Activated T-cell treated with anti-CD3 and anti-CD28 coated beads, Interleukin-2, amount 50 U/mL, for 72 hours (primary cell): ENCODE measurements at regions not wholly inside any gene's neighbourhood (a gene's known extent, or its start where the extent isn't known, plus 50 kb on each side); places are given as distances from the start of the nearest gene placed in this dataset.
"Not testable (repeated sequence)": the region's sequence is repeated elsewhere in the genome, so short reads cannot be mapped to it uniquely, and the experiment has no call there.

Experiments
- ATAC-seq, 2 donors: fragments of 150-1000 bp; cut with Tn5 transposase; replicated peaks in 1 of 2; 2 replicates each; pipeline ENCODE4 v1.10.0; 2021; ENCODE audit warnings: moderate library complexity in 2 of 2, mild to moderate bottlenecking in 1 of 2
- DNase-seq, 2 donors: peaks; one replicate each; pipeline ENCODE4 v3.0.0; 2021 to 2022; ENCODE audit warnings: mixed read lengths in 1 of 2
- H3K27ac Mint-ChIP-seq: one replicate; pipeline ENCODE4 v1.8.0; 2022; ENCODE audit warnings: mild to moderate bottlenecking, moderate library complexity, mixed read lengths
- H3K27me3 Mint-ChIP-seq: one replicate; pipeline ENCODE4 v1.8.0; 2022; ENCODE audit warnings: low read depth, mixed read lengths
- H3K36me3 Mint-ChIP-seq, 2 donors: one replicate each; pipeline ENCODE4 v1.8.0; 2022; ENCODE audit warnings: mixed read lengths in 2 of 2, mild to moderate bottlenecking in 1 of 2; ENCODE audit not compliant: insufficient read depth in 2 of 2
- H3K4me1 Mint-ChIP-seq: one replicate; pipeline ENCODE4 v1.8.0; 2022; ENCODE audit warnings: low read depth, mixed read lengths
- H3K4me3 Mint-ChIP-seq, 2 donors: one replicate each; pipeline ENCODE4 v1.8.0; 2022; ENCODE audit warnings: mild to moderate bottlenecking in 2 of 2, mixed read lengths in 2 of 2, moderate library complexity in 2 of 2
- H3K9me3 Mint-ChIP-seq, 2 donors: one replicate each; pipeline ENCODE4 v1.8.0; 2022; ENCODE audit warnings: mixed read lengths in 2 of 2

GRCh38 chr4:57766341-57766740 lies 656.2 kb upstream of the IGFBP7 start:
- ATAC-seq (no peak), DNase-seq (no peak)
- Mint-ChIP-seq H3K36me3 (no peaks in the 10 kb centered on the region), H3K4me1 (no peaks in the 10 kb centered on the region), H3K9me3 (peaks cover 5 to 15% of the 10 kb centered on the region in 2 donors), H3K4me3 (no peak overlapping the region), H3K27me3 (no peaks in the 10 kb centered on the region), H3K27ac (no peak overlapping the region)

- Mint-ChIP-seq H3K27me3 (no peaks in the 10 kb centered on the region), H3K27ac (no peak overlapping the region), H3K9me3 (peaks cover 7 to 13% of the 10 kb centered on the region in 2 donors), H3K4me3 (no peak overlapping the region), H3K36me3 (no peaks in the 10 kb centered on the region), H3K4me1 (no peaks in the 10 kb centered on the region)
- DNase-seq: no peak
- ATAC-seq: no peak
These were observed 654.7 kb upstream of the IGFBP7 start for GRCh38 chr4:57764856-57765255.

GRCh38 chr4:57763070-57763469 lies 652.9 kb upstream of the IGFBP7 start:
- Mint-ChIP-seq H3K27ac (no peak overlapping the region), H3K4me3 (no peak overlapping the region), H3K27me3 (no peaks in the 10 kb centered on the region), H3K36me3 (no peaks in the 10 kb centered on the region), H3K9me3 (peaks cover 5 to 6% of the 10 kb centered on the region in 2 donors), H3K4me1 (no peaks in the 10 kb centered on the region)
- DNase-seq (no peak), ATAC-seq (no peak)

GRCh38 chr4:57740625-57741190 lies 630.5 kb upstream of the IGFBP7 start:
- no peak for ATAC-seq
- H3K4me3 Mint-ChIP-seq: no peak overlapping the region

GRCh38 chr4:57736781-57737180 lies 626.6 kb upstream of the IGFBP7 start:
- Mint-ChIP-seq H3K9me3 (peaks cover 2 to 5% of the 10 kb centered on the region in 2 donors), H3K27me3 (no peaks in the 10 kb centered on the region), H3K4me3 (no peak overlapping the region), H3K36me3 (no peaks in the 10 kb centered on the region), H3K27ac (no peak overlapping the region), H3K4me1 (no peaks in the 10 kb centered on the region)
- ATAC-seq: no peak
- no peak for DNase-seq

More at GRCh38 chr4:57740625-57741190, 630.5 kb upstream of the IGFBP7 start:
- Mint-ChIP-seq H3K27me3 (no peaks in the 10 kb centered on the region), H3K36me3 (no peaks in the 10 kb centered on the region), H3K9me3 (peaks cover 4 to 7% of the 10 kb centered on the region in 2 donors), H3K27ac (no peak overlapping the region), H3K4me1 (no peaks in the 10 kb centered on the region)
- DNase-seq: no peak

- no peaks in the 10 kb centered on the region for H3K4me1 Mint-ChIP-seq
- H3K9me3 Mint-ChIP-seq: peaks cover 2 to 7% of the 10 kb centered on the region in 2 donors
- no peaks in the 10 kb centered on the region for H3K36me3 Mint-ChIP-seq
- no peak overlapping the region for H3K27ac Mint-ChIP-seq
- no peaks in the 10 kb centered on the region for H3K27me3 Mint-ChIP-seq
- no peak for ATAC-seq
- no peak overlapping the region for H3K4me3 Mint-ChIP-seq
- no peak for DNase-seq
These were observed 624.0 kb upstream of the IGFBP7 start for GRCh38 chr4:57734104-57734670.

- not testable (repeated sequence) for DNase-seq, H3K9me3 Mint-ChIP-seq, ATAC-seq, H3K4me3 Mint-ChIP-seq, H3K36me3 Mint-ChIP-seq, H3K4me1 Mint-ChIP-seq, H3K27me3 Mint-ChIP-seq, H3K27ac Mint-ChIP-seq
These were observed 619.8 kb upstream of the IGFBP7 start for GRCh38 chr4:57729775-57730570.

- no peak overlapping the region for H3K4me3 Mint-ChIP-seq
- no peaks in the 10 kb centered on the region for H3K4me1 Mint-ChIP-seq
- DNase-seq: no peak
- no peaks in the 10 kb centered on the region for H3K36me3 Mint-ChIP-seq
- H3K9me3 Mint-ChIP-seq: peaks cover 6% of the 10 kb centered on the region in 2 donors
- H3K27me3 Mint-ChIP-seq: no peaks in the 10 kb centered on the region
- ATAC-seq: no peak
- H3K27ac Mint-ChIP-seq: no peak overlapping the region
These were observed 616.0 kb upstream of the IGFBP7 start for GRCh38 chr4:57726154-57726553.

- H3K4me3 Mint-ChIP-seq: no peak overlapping the region
- peaks cover 2% of the 10 kb centered on the region in 2 donors for H3K36me3 Mint-ChIP-seq
- H3K9me3 Mint-ChIP-seq: peaks cover 5 to 14% of the 10 kb centered on the region in 2 donors
- H3K27ac Mint-ChIP-seq: no peak overlapping the region
- no peaks in the 10 kb centered on the region for H3K4me1 Mint-ChIP-seq
- no peak for DNase-seq
- H3K27me3 Mint-ChIP-seq: no peaks in the 10 kb centered on the region
- no peak for ATAC-seq
These were observed 609.3 kb upstream of the IGFBP7 start for GRCh38 chr4:57719456-57719855.

GRCh38 chr4:57714313-57714712 lies 604.1 kb upstream of the IGFBP7 start:
- H3K4me3 Mint-ChIP-seq, DNase-seq, H3K36me3 Mint-ChIP-seq, ATAC-seq, H3K27me3 Mint-ChIP-seq, H3K9me3 Mint-ChIP-seq, H3K27ac Mint-ChIP-seq, H3K4me1 Mint-ChIP-seq: not testable (repeated sequence)

- no peak for DNase-seq
- no peak overlapping the region for H3K4me3 Mint-ChIP-seq
These were observed 599.9 kb upstream of the IGFBP7 start for GRCh38 chr4:57710053-57710452.

GRCh38 chr4:57691370-57691769 lies 581.2 kb upstream of the IGFBP7 start:
- no peaks in the 10 kb centered on the region for H3K36me3 Mint-ChIP-seq
- H3K27ac Mint-ChIP-seq: no peak overlapping the region
- no peak overlapping the region for H3K4me3 Mint-ChIP-seq
- no peaks in the 10 kb centered on the region for H3K27me3 Mint-ChIP-seq
- ATAC-seq (no peak), DNase-seq (no peak)
- peaks cover under 1 to 2% of the 10 kb centered on the region in 2 donors for H3K9me3 Mint-ChIP-seq
- no peaks in the 10 kb centered on the region for H3K4me1 Mint-ChIP-seq

More at GRCh38 chr4:57710053-57710452, 599.9 kb upstream of the IGFBP7 start:
- Mint-ChIP-seq H3K9me3 (peaks cover 0 to 2% of the 10 kb centered on the region in 2 donors), H3K36me3 (no peaks in the 10 kb centered on the region), H3K4me1 (no peaks in the 10 kb centered on the region), H3K27ac (no peak overlapping the region), H3K27me3 (no peaks in the 10 kb centered on the region)
- no peak for ATAC-seq

- Mint-ChIP-seq H3K4me1 (no peaks in the 10 kb centered on the region), H3K36me3 (no peaks in the 10 kb centered on the region), H3K27ac (no peak overlapping the region), H3K9me3 (peaks cover 2 to 5% of the 10 kb centered on the region in 2 donors), H3K4me3 (no peak overlapping the region), H3K27me3 (no peaks in the 10 kb centered on the region)
- DNase-seq (no peak), ATAC-seq (no peak)
These were observed 579.6 kb upstream of the IGFBP7 start for GRCh38 chr4:57689693-57690205.
